HG03520 (cell line): ENCODE measurements at regions not wholly inside any gene's neighbourhood (a gene's known extent, or its start where the extent isn't known, plus 50 kb on each side); places are given as distances from the start of the nearest gene placed in this dataset.
A peak's percentile ranks its signal among the peaks of the same experiment; 100 is the strongest.

Source experiments
- ATAC-seq: cut with Tn5 transposase; IDR thresholded peaks from one replicate; pipeline ENCODE4 v1.9.1; 2021; ENCODE audit warnings: mild to moderate bottlenecking, moderate library complexity; ENCODE audit not compliant: unreplicated experiment

GRCh38 chr4:163621821-163622220 lies 127.3 kb downstream of the TMA16 start:
- no peak for ATAC-seq

- no peak for ATAC-seq
Observed at GRCh38 chr4:163622379-163623035, 128.0 kb downstream of the TMA16 start.

GRCh38 chr4:163623787-163624186 lies 129.3 kb downstream of the TMA16 start:
- no peak for ATAC-seq

GRCh38 chr4:163624727-163625126 lies 130.2 kb downstream of the TMA16 start:
- no peak for ATAC-seq

- no peak for ATAC-seq
Observed at GRCh38 chr4:163631288-163631687, 136.8 kb downstream of the TMA16 start.

- no peak for ATAC-seq
Observed at GRCh38 chr4:163638909-163639308, 144.4 kb downstream of the TMA16 start.

- no peak for ATAC-seq
Observed at GRCh38 chr4:163649557-163650091, 155.1 kb downstream of the TMA16 start.

GRCh38 chr4:163651761-163652160 lies 157.3 kb downstream of the TMA16 start:
- ATAC-seq, result no peak

GRCh38 chr4:163654621-163655020 lies 160.1 kb downstream of the TMA16 start:
- no peak for ATAC-seq

DNA sequence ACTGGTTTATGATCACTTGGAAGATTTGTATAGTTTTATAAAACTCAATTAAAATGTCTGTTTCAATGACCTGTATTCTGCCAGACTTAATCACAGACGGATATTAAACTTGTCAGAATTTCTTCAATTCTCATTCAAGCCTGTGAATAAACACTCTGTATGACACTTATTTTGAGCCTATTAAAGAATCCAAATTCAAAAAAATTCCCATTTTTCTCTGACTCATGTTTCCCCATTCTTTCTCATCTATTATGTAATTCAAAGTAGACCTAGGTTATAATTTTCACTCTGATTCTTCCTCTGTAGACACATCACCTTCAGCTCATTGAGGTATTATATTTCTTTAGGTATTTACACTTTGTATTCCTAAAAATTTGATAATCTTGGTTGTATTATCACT lies 166.1 kb downstream of the TMA16 start:
- ATAC-seq, result no peak

- ATAC-seq, result no peak
Observed at GRCh38 chr4:163662768-163663167, 168.3 kb downstream of the TMA16 start.

DNA sequence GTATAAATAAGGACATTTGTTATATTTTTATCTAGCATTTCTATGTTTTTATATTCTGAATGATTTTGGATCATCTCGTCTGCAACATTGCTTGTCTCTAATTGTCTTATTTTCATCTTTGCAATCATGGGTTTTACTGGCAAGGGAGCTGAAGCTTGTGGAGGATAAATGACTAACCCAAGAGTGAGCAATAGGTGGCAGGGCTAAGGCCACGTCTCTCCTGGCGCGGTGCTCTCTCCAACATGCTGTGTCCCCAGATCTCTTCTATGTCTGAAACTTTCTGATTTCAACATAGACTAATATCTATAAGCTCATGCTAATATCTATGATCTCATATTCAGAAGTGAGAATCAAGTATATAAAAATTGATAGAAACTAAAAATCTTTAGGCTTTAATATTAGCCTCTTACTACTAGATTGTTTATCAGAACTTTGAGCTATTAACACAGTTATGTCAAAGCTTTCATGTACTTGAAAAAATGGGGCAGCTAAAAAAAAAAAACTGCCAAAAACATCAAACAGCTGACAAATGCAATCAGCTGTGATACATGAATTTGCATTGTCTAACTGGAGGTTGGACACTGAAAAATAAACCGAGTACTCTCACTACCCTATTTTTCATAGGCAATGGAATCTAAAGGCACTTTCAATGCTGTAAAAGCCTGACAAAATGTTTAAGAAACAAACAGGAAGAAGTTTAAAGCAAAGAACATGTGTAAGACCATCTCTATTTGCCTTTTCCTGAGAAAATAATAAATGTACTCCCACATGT lies 169.2 kb downstream of the TMA16 start:
- peak; percentile 81 for ATAC-seq

DNA sequence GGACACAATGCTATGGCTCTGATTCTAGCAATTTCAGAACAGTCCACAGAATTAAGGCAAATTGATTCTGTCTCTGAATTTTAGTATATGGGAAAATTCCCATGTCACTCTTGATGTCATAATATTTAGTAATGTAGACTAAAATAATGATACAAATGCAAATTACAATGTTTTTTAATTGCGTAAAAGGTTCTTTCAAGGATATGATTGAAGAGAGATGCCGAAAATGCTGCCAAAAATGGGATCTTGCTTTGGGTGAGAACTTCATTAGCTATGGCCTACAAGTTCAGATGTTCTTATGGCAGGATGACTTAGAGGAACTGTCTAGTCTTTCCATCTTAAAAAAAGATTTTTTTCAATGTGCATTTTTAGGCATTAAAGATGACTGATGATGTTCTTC lies 170.6 kb downstream of the TMA16 start:
- ATAC-seq, result no peak

DNA sequence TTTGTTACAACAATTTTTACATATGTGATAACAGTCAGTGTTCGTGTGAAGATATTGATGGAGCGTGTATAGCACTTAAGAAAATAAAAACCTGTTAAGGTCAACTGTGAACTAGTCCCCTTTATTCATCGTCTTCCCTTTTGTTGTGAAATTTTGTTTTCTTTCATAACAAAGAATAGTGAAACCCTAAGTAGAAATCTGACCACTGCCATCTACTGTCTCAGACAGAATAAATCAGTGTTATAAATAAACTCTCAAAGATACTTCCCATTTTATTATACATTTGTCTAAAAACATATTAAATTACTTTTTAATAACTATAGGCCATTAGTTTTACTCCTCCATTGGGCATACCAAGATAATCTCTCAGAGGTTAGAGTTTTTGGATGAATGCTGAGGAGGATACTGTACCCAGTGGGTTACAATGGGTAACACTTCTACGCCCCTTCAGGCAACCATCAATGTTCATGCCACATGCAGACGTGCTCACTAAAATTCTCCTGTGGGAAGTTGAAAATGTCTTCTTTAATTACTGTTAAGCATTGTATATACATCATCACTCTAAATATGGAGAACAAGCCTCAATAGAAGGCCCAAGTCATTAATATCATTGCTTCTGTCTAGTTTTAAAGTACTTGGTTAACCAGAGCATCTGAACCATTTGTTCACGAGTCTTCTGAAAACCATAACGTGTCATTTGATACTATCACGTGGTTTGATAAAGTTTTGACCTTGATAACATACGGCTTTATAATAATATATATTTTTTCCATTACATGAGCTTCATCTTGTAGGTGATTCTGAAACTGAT lies 171.2 kb downstream of the TMA16 start:
- ATAC-seq, result peak; percentile 33

- no peak for ATAC-seq
Observed at GRCh38 chr4:163666332-163666873, 171.9 kb downstream of the TMA16 start.

- no peak for ATAC-seq
Observed at GRCh38 chr4:163672751-163673150, 178.3 kb downstream of the TMA16 start.

DNA sequence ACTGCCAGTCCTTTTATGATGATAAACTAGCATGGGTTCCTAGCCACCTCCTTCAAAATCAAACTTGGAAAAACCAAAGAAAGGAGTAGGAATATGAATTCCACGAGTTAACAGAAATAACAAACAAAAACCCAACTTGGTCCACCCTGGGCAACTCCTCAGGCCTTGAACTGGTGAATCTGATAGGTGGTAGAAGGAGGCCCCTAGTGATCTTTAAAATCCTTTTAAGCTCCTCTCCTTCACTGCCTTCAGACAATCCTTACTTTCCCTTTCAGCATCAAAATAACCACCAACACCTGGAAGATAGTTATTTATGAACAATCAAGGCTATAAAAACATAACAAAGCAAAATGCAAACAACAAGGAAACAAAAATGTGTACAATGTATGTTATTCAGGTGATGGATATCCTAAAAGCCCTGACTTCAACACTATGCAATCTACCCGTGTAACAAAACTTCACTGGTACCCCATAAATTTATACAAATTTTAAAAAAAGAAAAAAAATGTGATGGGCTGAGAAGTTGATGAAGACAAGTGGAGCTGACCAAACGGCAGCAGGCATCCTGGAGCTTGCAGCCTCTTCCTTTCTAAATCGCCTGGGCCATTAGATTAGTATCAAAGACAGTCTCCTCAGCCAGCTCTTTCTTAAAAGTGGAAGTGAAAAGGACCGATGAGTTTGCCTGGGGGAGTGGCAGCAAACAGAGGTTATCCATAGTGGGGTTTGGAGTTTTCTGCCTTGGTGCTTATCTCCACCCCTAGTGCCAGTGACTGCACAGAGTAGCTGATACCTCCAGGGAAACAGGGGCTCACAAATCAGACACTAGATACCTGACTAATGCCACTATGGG lies 179.6 kb downstream of the TMA16 start:
- no peak for ATAC-seq

DNA sequence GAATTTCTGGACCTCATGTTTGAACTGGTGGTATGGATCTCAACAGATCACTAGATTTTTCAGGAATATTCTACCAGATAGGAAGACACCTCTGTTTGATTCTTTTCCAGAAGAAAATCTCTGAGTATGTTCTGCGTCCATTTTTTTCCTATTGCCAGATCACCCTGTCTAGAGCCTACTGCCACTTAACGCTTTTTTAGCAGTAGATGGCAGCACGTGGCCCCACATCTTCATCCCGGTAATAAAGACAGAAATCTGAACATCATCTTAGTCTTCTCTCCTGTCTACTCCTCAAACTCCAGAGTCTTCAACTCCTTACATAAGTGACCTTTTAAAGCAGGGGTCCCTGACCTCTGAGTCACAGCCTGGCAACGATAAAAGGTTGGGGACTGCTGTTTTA lies 184.7 kb downstream of the TMA16 start:
- no peak for ATAC-seq

DNA sequence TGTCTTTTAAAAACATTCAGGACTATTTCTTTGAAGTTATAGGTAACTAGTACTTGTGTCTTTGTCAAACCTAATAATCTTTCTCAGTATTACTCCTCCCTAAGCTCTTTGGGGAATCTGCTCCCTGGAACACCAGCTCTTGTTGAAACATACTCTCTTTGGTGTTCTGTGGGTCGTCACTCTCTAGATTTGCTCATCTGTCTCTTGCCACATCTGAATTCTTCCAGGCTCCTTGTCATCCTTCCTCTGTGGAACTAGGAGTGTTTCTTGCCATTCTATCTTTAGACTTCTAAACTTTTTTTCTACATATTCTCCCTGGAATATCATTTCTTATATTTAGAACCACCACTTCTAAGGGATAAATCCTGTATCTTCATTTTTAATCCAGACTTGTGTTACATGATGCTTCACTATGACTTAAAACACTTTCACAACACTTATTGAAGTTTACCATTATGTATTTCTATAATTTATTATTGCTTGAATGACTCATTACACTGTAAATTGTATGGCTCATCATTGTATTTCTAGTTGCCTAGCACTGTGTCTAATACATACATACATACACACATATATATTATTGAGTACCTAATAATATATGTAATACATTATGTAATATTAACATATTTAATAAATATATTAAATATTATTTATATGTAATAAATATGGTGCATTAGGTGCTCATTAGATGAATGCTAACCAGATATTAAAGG lies 186.1 kb downstream of the TMA16 start:
- ATAC-seq, result no peak
